ENCODE measurements at regions not wholly inside any gene's neighbourhood (a gene's known extent, or its start where the extent isn't known, plus 50 kb on each side); places are given as distances from the start of the nearest gene placed in this dataset.

DNA sequence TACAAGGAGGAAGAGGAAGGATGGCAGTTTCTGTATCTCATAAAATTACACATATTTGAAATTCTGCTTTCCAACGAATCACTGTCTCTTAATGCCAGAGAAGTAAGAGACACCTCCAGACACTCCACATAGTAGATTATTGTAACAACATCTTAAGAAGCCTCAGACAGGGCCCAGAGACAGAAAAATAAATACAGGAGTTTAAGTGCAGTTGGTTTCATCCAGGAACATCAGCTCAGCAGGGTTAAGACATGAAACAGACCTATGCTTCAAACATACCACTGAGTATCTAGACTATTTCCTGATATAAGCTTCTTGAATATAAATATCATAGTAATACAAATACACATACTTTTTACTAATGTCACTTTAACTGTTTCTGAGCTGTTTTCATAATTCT, 290.3 kb downstream of the ADAMTS20 start:
- no peaks in the 10 kb centered on the region for H3F3A ChIP-seq (ENCODE audit: insufficient read depth, low read length, poor library complexity, severe bottlenecking)
- no peaks in the 10 kb centered on the region for H4K20me1 ChIP-seq (ENCODE audit: insufficient read depth)
- H3K27me3 ChIP-seq (ENCODE audit: insufficient read depth, low read depth, low read length), result no peaks in the 10 kb centered on the region
- H3K27ac ChIP-seq (ENCODE audit: low read length), result no peak overlapping the region
- no peak overlapping the region for H3K4me2 ChIP-seq (ENCODE audit: low read length)
- no peak overlapping the region for H3K4me3 ChIP-seq (ENCODE audit: low read length)
- H3K9me3 ChIP-seq (ENCODE audit: low read length), result no peaks in the 10 kb centered on the region
- H3K36me3 ChIP-seq (ENCODE audit: insufficient read depth, low read length), result no peaks in the 10 kb centered on the region
- TF ChIP-seq EP300 (conservative IDR thresholded peaks at IDR 0.05; ENCODE audit: poor library complexity, severe bottlenecking) (no peak), SMC3 (conservative IDR thresholded peaks at IDR 0.05; ENCODE audit: poor library complexity) (no peak), CTCF (IDR thresholded peaks at IDR 0.05; ENCODE audit: poor library complexity, severe bottlenecking) (no peak), RAD21 (conservative IDR thresholded peaks at IDR 0.05) (no peak), TAF1 (IDR thresholded peaks at IDR 0.05; ENCODE audit: low read depth) (no peak), MXI1 (conservative IDR thresholded peaks at IDR 0.05; ENCODE audit: poor library complexity, severe bottlenecking) (no peak), REST (IDR thresholded peaks at IDR 0.05; ENCODE audit: borderline replicate concordance) (no peak), EZH2 (IDR thresholded peaks at IDR 0.05; ENCODE audit: borderline replicate concordance, insufficient read depth, low read length, poor library complexity, severe bottlenecking) (no peak), POLR2AphosphoS5 (IDR thresholded peaks at IDR 0.05) (no peak)
- H3K79me2 ChIP-seq (replicated peaks; ENCODE audit: insufficient read depth, low read length), result no peaks in the 10 kb centered on the region
- no peak overlapping the region for H3K9ac ChIP-seq (ENCODE audit: low read length)
- no peaks in the 10 kb centered on the region for H3K9me2 ChIP-seq (ENCODE audit: insufficient read depth, low read length)
- no peak overlapping the region for H2AFZ ChIP-seq (ENCODE audit: low read depth, low read length)

GRCh38 chr12:43255522-43256111, 296.4 kb downstream of the ADAMTS20 start:
- no peak overlapping the region for H2AFZ ChIP-seq (ENCODE audit: low read depth, low read length)
- H3K4me2 ChIP-seq (ENCODE audit: low read length), result no peak overlapping the region
- H3K9ac ChIP-seq (ENCODE audit: low read length), result no peak overlapping the region
- TF ChIP-seq EP300 (conservative IDR thresholded peaks at IDR 0.05; ENCODE audit: poor library complexity, severe bottlenecking) (no peak), SMC3 (conservative IDR thresholded peaks at IDR 0.05; ENCODE audit: poor library complexity) (no peak), REST (IDR thresholded peaks at IDR 0.05; ENCODE audit: borderline replicate concordance) (no peak), CTCF (IDR thresholded peaks at IDR 0.05; ENCODE audit: poor library complexity, severe bottlenecking) (no peak), MXI1 (conservative IDR thresholded peaks at IDR 0.05; ENCODE audit: poor library complexity, severe bottlenecking) (no peak), EZH2 (IDR thresholded peaks at IDR 0.05; ENCODE audit: borderline replicate concordance, insufficient read depth, low read length, poor library complexity, severe bottlenecking) (no peak), RAD21 (conservative IDR thresholded peaks at IDR 0.05) (no peak), POLR2AphosphoS5 (IDR thresholded peaks at IDR 0.05) (no peak), TAF1 (IDR thresholded peaks at IDR 0.05; ENCODE audit: low read depth) (no peak)
- H3K36me3 ChIP-seq (ENCODE audit: insufficient read depth, low read length), result no peaks in the 10 kb centered on the region
- H3K79me2 ChIP-seq (replicated peaks; ENCODE audit: insufficient read depth, low read length), result no peaks in the 10 kb centered on the region
- no peak overlapping the region for H3K27ac ChIP-seq (ENCODE audit: low read length)
- no peak overlapping the region for H3K4me3 ChIP-seq (ENCODE audit: low read length)
- H3F3A ChIP-seq (ENCODE audit: insufficient read depth, low read length, poor library complexity, severe bottlenecking), result no peaks in the 10 kb centered on the region
- H3K27me3 ChIP-seq (ENCODE audit: insufficient read depth, low read depth, low read length), result no peaks in the 10 kb centered on the region
- H3K9me2 ChIP-seq (ENCODE audit: insufficient read depth, low read length), result no peaks in the 10 kb centered on the region
- no peaks in the 10 kb centered on the region for H4K20me1 ChIP-seq (ENCODE audit: insufficient read depth)
- H3K9me3 ChIP-seq (ENCODE audit: low read length), result no peaks in the 10 kb centered on the region
